GM18909 (cell line): ENCODE measurements at regions not wholly inside any gene's neighbourhood (a gene's known extent, or its start where the extent isn't known, plus 50 kb on each side); places are given as distances from the start of the nearest gene placed in this dataset.
"Not testable (repeated sequence)": the region's sequence is repeated elsewhere in the genome, so short reads cannot be mapped to it uniquely, and the experiment has no call there.

Experiments used
- ATAC-seq: cut with Tn5 transposase; IDR thresholded peaks from one replicate; pipeline ENCODE4 v1.9.1; 2021; ENCODE audit warnings: mild to moderate bottlenecking; ENCODE audit not compliant: unreplicated experiment, poor library complexity

GRCh38 chr14:86731427-86731826 lies 1201.5 kb downstream of the FLRT2 start:
- not testable (repeated sequence) for ATAC-seq

DNA sequence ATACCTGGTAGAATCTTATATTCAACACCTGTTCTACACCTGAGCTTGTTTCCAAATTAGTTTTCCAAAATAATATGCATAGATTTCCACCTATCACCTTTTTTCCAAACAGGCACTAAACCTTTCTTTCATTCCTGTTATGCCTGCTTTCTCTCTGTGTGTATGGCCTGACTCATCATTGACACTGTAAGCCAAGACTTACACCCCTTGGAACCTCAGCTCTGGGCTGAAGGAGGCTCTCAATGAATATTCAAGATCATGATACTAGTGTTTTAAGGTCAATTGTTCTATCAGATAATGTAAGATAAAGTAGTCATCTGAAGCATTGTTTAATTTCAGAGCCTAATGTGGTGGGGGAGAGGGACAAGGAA lies 1193.3 kb downstream of the FLRT2 start:
- ATAC-seq, result no peak

- no peak for ATAC-seq
Observed at GRCh38 chr14:86722612-86723253, 1192.8 kb downstream of the FLRT2 start.

GRCh38 chr14:86714575-86714974 lies 1184.6 kb downstream of the FLRT2 start:
- no peak for ATAC-seq

DNA sequence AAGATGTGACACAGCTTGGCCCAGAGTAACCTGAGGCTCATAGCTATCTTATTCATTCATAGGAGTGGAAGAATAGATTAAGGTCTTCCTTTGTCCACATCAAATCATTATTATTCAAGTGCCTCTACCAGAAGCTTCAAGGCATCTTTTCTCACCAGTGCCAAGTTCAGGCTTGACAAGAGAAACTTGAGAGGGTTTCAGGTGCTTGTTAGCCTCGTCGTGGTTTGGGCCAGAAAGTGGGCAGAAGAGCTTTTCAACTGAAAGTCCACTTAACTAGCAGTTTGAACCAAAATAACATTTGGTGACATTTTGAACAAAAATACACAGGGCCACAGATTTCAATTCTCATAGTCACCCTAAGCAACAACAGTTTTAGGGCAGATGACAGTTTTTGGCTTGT lies 1184.2 kb downstream of the FLRT2 start:
- ATAC-seq, result no peak

GRCh38 chr14:86712727-86713126 lies 1182.8 kb downstream of the FLRT2 start:
- no peak for ATAC-seq

DNA sequence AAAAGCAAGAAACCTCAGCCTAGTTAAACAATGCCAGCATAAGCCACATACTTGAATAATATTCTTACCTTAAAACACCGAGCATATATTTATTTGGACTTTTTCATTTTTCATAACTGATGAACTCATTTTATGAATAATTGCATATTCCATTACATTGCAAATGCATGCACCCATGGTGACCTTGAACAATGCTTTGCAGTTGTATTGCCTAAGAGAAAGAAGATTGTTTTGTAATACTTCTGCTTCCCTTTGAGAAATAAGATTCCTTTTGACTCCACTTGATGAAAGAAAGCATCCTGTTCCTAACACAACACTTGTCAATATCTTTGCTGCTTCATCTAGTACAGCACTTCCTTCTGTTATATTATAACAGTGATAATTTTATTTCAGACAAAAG lies 1182.2 kb downstream of the FLRT2 start:
- no peak for ATAC-seq

- no peak for ATAC-seq
Observed at GRCh38 chr14:86708846-86709339, 1178.9 kb downstream of the FLRT2 start.

DNA sequence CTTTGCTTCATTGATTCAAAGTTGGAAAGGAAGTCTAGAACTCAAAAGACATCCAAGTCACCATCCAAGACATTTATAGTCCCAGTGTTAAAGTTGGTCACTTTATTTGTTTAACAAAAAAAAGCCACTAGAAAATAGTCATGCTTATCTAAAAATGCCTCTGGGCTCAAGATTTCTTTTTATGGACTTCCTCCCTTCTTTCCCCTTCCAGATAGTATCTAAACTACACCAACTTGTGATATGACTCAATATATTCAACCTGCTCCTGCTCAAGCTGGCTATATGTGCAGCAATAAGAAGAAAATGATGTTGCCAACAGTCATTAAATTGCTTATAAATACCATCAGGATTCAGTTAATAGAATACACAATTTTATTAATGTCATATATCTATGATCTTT lies 1177.1 kb downstream of the FLRT2 start:
- no peak for ATAC-seq

GRCh38 chr14:86683561-86683960 lies 1153.6 kb downstream of the FLRT2 start:
- no peak for ATAC-seq

DNA sequence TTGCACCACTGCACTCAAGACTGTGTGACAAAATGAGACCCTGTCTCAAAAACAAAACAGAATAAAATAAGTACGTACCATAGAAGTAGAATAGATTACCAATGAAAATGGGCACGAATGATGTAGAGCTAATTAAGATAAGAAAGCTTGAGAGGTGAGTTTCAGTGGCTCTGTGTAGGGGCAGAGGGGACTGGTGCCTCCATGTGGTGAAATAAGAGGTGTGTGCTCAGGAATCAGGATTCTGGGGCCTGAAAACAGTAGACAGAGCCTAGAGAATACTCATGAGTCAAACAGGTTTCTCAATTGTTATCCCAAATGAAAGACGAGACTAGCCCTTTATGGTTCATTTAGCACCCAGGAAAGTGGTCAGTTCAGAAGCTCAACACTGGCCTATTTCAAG lies 1145.1 kb downstream of the FLRT2 start:
- no peak for ATAC-seq

DNA sequence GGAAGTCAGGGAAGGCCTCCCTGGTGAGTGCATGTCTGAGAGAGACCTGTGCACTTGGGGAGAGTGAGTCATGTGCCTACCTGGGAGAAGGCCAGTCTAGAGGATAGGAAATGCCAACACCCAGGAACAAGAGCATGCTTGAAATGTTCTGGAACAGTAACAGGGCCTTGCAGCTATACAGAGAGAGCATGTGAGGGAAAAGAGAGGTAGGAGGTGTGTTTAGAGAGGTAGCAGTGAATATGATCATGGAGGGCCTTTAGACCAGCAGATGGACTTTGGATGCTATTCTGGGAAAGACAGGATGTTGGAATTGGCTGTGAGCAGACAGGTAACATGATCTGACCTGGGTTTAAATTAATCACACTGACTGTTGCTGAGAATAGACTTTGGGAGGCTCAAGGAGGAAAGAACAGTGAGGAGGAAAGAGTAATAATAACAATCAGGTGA lies 1143.6 kb downstream of the FLRT2 start:
- no peak for ATAC-seq

DNA sequence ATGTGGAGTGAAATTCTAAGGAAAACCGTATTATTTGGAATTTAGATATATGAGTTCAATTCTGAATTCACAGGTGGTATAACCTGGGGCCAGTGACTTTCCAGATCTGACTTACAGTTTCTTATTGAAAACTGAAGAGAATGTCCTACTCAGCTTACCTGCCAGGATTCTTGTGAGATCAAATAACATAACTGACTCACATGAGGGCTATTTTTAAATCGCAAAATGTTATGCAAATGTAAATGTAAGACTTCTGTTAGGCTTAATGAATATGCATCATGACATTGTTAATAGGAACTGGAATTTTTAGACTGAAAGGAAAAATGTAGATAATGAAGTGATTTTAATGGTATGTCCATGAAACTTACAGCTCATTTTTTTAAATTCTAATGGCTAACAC lies 1142.1 kb downstream of the FLRT2 start:
- no peak for ATAC-seq

GRCh38 chr14:86665975-86666374 lies 1136.0 kb downstream of the FLRT2 start:
- ATAC-seq, result no peak

DNA sequence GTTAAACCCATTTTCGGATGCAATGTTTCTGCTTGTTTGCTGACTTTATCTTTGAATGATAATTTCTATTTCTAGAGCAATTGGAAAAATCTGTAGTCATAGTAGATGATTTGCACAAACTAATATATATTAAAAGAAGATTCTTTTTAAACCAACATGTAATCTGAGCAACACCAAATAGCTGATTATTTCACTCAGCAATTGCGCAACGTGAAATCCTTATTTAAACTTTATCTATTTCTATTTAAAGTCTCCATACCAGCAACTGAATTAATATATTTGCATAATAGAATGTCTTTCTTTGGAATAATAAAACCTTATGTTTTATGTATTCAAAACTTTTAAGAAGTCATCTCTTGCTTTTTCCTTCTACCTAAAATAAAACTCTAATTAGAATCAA lies 1132.4 kb downstream of the FLRT2 start:
- no peak for ATAC-seq

GRCh38 chr14:86654558-86655184 lies 1124.7 kb downstream of the FLRT2 start:
- no peak for ATAC-seq

DNA sequence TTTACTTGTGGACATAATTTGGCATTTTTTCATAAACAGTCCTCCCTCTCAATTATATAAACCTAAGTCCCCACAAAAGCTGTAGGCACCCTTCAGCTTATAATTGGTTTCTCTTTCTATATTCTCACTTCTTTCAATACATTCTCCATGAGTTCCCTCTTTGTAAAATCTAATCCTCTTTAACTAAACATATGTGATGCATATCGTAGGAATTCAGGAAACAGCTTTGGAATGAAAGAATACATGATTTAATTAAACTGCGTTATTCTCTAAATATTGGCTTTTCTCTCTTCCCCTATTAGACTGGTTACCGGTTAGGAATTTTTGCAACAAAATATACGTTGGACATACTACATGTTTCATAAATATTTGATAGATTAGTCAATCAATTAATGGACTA lies 1122.6 kb downstream of the FLRT2 start:
- ATAC-seq, result no peak

GRCh38 chr14:86646696-86647690 lies 1117.0 kb downstream of the FLRT2 start:
- ATAC-seq, result no peak

DNA sequence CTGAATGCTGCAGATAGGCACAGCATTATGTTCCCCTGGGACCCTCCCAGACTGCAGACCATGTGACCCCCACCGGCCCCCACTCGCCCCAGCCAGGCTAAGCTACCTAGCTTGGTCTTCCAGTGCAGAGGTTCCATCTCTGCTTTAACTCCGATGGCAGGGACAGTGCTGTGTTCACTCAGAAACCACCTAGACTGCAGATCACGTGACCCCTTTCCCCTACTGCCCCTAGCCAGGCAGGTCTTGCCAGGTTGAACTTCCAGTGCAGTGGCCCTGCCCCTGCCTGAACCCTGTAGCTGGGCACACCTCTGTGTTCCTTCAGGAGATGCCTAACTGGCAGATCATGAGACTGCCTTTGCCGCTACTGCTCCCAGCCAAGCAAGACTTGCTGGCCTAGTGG lies 1116.2 kb downstream of the FLRT2 start:
- ATAC-seq, result no peak

- no peak for ATAC-seq
Observed at GRCh38 chr14:86641310-86641709, 1111.4 kb downstream of the FLRT2 start.

- ATAC-seq, result no peak
Observed at GRCh38 chr14:86640288-86640687, 1110.3 kb downstream of the FLRT2 start.
